GM12878 (cell line): ENCODE measurements at regions not wholly inside any gene's neighbourhood (a gene's known extent, or its start where the extent isn't known, plus 50 kb on each side); places are given as distances from the start of the nearest gene placed in this dataset.

Experiments used
- BRCA1 ChIP-seq: IDR thresholded peaks from 2 replicates; pipeline ENCODE4 v1.6.1; 2011; ENCODE audit warnings: low read depth, low read length, improper control_type of control experiment
- CEBPB ChIP-seq, 2 experiments: fragments of 150-350 bp in 1 of 2; IDR thresholded peaks; 2 replicates each; pipeline ENCODE4 v1.6.1; 2012 to 2014; ENCODE audit warnings: low read depth in 2 of 2, low read length in 2 of 2, borderline replicate concordance in 1 of 2, inconsistent platforms in 1 of 2
- CTCF ChIP-seq, 3 experiments: IDR thresholded peaks in 2 of 3; conservative IDR thresholded peaks in 1 of 3; 2 replicates each; pipeline ENCODE4 v1.5.1; 2011; ENCODE audit warnings: low read depth in 3 of 3, low read length in 3 of 3, mild to moderate bottlenecking in 3 of 3, control low read depth in 2 of 3, moderate library complexity in 2 of 3, inconsistent platforms in 1 of 3, mixed read lengths in 1 of 3; ENCODE audit not compliant: control insufficient read depth in 2 of 3, insufficient read depth in 1 of 3; ENCODE audit errors: extremely low read depth in 1 of 3
- EZH2 ChIP-seq: IDR thresholded peaks from 2 replicates; pipeline ENCODE4 v1.6.1; 2012; ENCODE audit warnings: low read depth, mild to moderate bottlenecking, control low read depth, inconsistent platforms, low read length, borderline replicate concordance; ENCODE audit not compliant: control insufficient read depth
- FOXM1 ChIP-seq: IDR thresholded peaks from 2 replicates; pipeline ENCODE4 v1.6.1; 2012; ENCODE audit warnings: low read depth, mild to moderate bottlenecking, inconsistent platforms, low read length, moderate library complexity
- NFXL1 ChIP-seq: fragments of 450-650 bp; IDR thresholded peaks from 2 replicates; pipeline ENCODE4 v1.6.1; 2017; ENCODE audit warnings: antibody characterized with exemption, mild to moderate bottlenecking, borderline replicate concordance
- PAX5 ChIP-seq: IDR thresholded peaks from 2 replicates; pipeline ENCODE4 v1.6.1; 2011; ENCODE audit warnings: low read depth, low read length, borderline replicate concordance
- PML ChIP-seq: IDR thresholded peaks from 2 replicates; pipeline ENCODE4 v1.6.1; 2012; ENCODE audit warnings: low read length, inconsistent platforms
- POLR2AphosphoS5 ChIP-seq: IDR thresholded peaks from 2 replicates; pipeline ENCODE4 v1.6.1; 2011; ENCODE audit warnings: mild to moderate bottlenecking, low read length, inconsistent platforms
- TCF12 ChIP-seq: IDR thresholded peaks from 2 replicates; pipeline ENCODE4 v1.6.1; 2011; ENCODE audit warnings: low read depth, mild to moderate bottlenecking, low read length
- ZNF687 ChIP-seq: fragments of 450-650 bp; IDR thresholded peaks from 2 replicates; pipeline ENCODE4 v1.6.1; 2017; ENCODE audit warnings: mild to moderate bottlenecking, moderate library complexity
- TF ChIP-seq, protein P1 (sequence below): IDR thresholded peaks from 2 replicates; pipeline ENCODE4 v1.6.1; 2011; ENCODE audit warnings: low read depth, mild to moderate bottlenecking, low read length, moderate library complexity, borderline replicate concordance; ENCODE audit errors: extremely low read depth

DNA sequence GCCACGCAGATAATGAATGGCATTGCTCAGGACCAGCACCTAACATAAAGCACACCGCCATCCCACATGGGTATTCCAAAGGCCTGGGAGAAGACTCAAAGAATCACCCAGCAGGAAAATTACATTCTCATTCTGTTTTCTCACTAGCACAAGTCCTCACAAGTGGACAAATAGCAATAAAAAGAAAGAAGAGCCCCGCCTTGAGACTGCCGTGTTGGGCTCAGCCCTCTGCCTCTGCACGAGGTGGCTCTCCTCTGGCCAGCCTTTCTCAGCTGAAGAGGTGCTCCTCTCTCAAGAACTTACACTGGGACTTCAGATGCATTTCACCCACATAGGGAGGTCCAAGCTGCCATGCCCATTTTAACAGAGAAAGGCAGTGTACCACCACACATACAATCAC lies 207.5 kb downstream of the SPTSSA start:
- TF ChIP-seq PML (no peak), TCF12 (no peak), POLR2AphosphoS5 (no peak), CTCF (IDR thresholded peaks at IDR 0.05 in 2 of 3, conservative IDR thresholded peaks at IDR 0.05 in 1 of 3; ENCODE audit: control insufficient read depth in 2 of 3, extremely low read depth in 1 of 3, insufficient read depth in 1 of 3, low read depth in 3 of 3, low read length in 3 of 3) (no peak), ZNF687 (no peak), NFXL1 (no peak), FOXM1 (no peak), BRCA1 (no peak), EZH2 (no peak), PAX5 (no peak), CEBPB (IDR thresholded peaks at IDR 0.05; ENCODE audit: borderline replicate concordance in 1 of 2, low read depth in 2 of 2, low read length in 2 of 2) (no peak)
- TF ChIP-seq, protein P1, sequence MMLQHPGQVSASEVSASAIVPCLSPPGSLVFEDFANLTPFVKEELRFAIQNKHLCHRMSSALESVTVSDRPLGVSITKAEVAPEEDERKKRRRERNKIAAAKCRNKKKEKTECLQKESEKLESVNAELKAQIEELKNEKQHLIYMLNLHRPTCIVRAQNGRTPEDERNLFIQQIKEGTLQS, result no peak
